Stimulated activated CD8-positive, alpha-beta memory T cell treated with anti-CD3 and anti-CD28 coated beads, Interleukin-7, amount 100 ng/mL, for 48 hours (primary cell): ENCODE measurements at regions not wholly inside any gene's neighbourhood (a gene's known extent, or its start where the extent isn't known, plus 50 kb on each side); places are given as distances from the start of the nearest gene placed in this dataset.

Source experiments
- DNase-seq, 2 donors: peaks; one replicate each; pipeline ENCODE4 v3.0.0-alpha.2; 2020; ENCODE audit warnings: low read depth in 1 of 2; ENCODE audit errors: extremely low read depth in 1 of 2

DNA sequence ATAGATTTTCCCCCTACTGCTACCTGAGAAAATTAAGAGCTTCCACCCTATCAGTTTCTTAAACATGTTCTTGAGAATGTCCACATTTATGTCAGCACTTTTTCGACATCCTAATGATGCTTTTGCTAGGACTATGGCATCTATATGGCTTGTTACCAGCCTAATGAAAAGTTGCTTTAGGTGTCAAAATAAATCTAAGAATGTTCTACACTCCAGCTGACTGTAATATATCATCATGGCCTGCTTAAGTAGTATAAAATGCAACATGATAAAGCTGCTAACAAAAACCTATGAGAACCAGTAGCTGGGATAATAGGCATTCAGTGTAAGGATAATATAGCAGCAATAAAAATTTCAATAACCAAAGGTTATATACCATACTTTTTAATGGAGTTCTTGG, 1983.5 kb upstream of the CELF4 start:
- DNase-seq = no peak

DNA sequence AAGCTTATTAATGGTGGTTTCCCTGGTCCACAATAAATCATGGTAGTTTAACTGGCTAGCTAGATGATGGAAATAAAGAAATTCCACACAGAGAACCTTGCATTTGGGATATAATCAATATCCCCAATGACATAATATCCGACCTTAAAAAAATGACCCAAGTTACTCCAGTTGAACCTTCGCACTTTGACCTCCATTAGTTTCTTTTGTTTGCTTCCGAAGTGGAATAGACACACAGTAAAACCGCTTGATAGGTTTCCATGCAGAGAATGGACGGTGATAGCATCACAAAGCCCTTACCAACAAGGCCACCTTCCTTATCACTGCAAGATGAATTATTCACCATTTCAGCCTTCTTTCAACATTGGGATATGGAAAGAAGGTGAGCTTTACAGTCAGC, 1966.1 kb upstream of the CELF4 start:
- DNase-seq = no peak

- DNase-seq = no peak
These were observed 1963.8 kb upstream of the CELF4 start for GRCh38 chr18:39529358-39529757.

DNA sequence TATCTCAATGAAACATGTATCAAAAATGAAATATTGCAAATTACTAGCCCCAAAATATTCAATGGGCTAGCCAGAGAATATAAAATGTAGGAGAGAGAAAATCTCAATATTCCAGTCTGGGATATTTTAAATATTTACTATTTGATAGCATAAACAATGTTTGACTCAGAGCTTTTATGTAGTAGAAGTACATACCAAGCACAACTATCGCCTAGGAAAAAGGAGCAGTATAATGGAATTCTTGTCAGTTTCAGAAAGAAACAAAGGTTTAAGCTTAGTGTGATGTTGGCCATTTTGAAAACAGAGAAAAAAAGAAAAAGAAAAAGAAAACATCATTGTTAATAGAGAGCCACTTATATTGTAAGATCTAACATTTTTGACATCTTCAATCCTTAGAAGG, 1961.9 kb upstream of the CELF4 start:
- no peak for DNase-seq

DNA sequence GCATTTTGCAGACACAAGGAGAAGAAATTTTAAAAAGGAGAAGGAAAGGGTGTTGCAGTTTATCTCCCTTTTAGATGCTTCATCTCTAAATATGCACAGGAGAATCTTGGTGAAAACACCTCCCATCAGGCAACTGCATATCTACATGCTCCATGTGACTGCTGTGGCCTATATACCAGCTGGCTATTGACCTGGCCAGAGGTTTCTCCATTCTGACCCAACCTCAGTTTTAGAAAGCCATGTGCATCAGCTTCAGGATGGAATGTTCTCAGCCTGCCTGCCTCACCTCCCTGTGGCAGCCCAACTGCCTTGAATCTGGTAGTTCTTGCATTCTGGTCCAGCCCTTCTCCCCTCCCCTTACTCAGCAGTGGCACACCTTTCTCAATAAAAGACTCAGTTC, 1958.8 kb upstream of the CELF4 start:
- DNase-seq = no peak

DNA sequence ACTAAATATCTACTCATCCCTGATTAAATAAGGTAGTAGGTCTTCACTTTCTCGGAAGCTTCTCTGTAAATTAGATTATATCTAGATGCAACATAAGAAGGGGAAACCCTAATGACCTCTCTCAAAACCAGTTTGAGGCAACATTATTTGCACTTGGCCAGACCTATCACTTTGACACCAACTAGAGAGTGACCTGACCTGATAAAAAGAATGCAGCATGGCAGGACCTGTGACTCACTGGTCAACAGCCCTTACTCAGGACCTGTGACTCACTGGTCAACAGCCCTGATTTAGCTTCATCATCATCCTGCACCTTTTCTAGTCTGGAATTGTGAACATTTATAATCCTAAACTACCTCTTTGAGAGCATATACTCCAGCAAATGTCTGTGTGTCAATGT, 1957.7 kb upstream of the CELF4 start:
- no peak for DNase-seq

DNA sequence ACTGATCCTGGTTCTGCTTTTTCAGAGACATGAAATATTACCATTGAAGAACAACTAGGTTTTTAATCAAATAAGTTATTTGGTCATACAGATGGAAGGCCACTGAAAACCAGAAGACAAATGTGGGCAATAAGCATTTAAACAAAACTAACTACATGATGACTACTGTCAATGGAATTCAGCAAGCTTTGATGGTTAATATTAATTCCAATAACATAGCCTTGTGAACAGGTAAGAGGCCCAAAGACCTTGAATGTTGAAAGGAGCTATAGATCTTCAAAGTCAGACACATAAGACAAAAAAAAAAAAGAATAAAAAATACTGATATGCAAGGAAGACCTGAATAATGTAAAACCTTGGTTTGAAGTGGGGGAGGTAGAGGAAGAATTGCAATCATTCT, 1955.6 kb upstream of the CELF4 start:
- DNase-seq = no peak

GRCh38 chr18:39519741-39520140, 1954.1 kb upstream of the CELF4 start:
- DNase-seq = no peak

DNA sequence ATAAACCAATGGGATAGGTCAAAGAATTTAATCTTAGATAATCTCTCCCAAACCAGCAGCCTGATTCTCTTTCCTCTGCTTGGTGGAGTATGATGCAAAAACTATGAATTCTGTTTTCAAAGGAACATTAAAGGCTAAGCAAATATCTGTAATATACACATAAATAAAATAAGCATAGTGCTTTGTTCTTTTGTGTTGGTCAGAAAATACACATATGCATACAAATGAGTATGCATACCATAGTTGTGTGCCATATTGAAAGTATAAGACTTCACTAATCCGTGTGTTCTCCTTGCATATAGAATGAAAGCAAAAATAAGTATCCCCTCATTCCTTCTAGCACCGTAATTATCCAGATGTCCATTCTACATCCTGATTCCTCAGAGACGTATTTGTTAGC, 1949.7 kb upstream of the CELF4 start:
- no peak for DNase-seq

DNA sequence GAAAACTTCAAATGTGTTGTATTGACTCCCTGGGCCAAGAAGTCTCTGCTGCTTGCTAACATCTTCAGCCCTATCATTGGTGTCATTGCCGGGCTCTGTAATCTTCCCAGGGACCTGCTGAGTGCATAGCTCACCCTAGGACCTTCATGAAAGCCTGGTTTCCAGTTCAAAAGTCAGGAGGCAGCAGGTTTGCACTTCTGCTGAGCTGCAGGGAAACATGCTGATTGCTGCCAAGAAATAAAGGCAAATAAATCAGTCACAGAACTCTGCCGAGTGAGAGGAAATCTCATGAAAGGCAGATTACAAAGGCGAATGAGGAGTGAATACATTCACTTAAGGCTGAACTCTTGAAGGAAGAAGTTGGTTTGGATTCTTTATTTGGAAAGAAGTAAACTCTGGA, 1947.6 kb upstream of the CELF4 start:
- DNase-seq = no peak

DNA sequence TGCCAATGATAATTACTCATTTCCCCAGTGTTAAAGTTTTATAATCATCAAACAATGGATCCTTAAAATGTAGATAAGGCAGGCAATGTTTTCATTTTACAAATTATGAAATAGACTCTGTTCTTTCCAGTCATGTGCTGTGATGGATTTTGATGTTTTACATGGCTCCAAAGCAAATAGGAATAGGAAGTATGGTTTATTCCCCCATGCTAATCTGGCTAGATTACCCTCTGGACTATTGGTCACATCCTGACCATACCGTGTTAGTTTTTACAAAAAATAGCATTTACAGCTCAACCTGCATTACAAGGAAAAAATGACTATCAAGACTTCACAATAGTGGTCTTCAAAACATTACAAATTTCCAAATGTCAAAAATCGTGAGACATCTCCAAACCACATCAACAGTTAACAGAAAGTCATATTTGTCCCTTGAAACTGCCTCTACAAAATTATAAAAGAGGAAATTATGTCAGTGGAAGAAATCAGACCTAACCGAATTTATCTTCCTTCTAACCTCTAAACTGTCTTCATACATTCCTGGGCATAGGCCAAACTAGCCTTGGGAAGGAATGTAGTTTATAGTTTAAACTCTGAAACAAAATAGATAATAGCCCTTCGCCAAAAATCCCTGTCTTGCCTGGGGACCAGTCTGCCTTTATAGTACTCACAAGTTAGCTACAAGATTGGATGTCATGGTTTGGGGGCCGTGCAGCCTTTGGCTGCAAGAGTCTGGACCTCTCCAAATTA, 1941.2 kb upstream of the CELF4 start:
- DNase-seq = no peak

DNA sequence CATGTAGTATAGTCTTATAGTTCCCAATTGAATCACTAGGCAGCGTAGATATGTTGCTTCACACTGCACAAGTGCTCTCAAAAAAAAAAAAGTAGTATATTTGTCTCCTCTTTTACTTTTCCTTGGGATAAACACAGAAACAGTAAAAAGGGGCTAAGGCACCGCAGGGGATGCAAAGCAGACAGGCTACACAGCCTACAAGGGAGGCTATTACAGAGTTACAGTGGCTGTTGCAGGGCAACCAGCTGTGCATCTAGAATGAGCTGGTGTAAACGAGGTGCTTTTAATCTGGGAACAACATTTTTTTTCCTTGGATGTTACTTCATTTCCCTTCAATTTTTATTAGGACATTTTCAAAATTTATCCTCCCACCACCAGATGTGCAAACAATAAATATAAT, 1934.7 kb upstream of the CELF4 start:
- no peak for DNase-seq

- no peak for DNase-seq
These were observed 1932.2 kb upstream of the CELF4 start for GRCh38 chr18:39497821-39498220.

GRCh38 chr18:39496986-39497385, 1931.4 kb upstream of the CELF4 start:
- DNase-seq = no peak

DNA sequence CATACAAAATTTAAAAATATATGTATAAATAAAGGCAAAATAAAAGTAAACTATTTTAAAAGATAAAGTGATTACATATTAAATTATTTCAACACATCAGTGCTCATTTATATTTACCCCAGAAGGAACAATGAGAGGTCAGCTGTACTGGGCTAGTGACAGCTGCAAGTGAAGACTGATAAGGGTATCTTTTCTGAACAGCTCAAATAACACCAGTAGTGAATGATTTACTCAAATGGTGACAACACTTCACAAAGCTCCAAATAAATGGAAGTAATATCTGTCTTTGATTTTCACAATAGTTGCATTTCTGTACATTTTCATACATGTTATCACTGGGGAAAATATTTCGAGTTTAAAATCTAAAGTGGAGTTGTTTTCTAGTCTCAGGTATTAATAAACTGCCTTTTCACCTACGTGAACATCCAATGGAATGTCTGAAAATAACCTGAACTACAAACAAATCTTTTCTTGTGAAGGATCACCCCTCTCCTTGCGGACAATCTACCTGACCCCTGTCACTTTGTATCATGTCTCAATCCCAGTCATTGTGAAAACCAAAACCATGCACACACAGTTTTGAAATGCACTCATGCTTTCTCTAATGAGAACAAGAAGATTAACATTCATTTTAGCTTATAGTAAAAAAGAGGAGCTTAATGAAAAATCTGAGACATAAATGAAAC, 1928.8 kb upstream of the CELF4 start:
- DNase-seq = no peak

GRCh38 chr18:39491408-39491807, 1925.8 kb upstream of the CELF4 start:
- no peak for DNase-seq

DNA sequence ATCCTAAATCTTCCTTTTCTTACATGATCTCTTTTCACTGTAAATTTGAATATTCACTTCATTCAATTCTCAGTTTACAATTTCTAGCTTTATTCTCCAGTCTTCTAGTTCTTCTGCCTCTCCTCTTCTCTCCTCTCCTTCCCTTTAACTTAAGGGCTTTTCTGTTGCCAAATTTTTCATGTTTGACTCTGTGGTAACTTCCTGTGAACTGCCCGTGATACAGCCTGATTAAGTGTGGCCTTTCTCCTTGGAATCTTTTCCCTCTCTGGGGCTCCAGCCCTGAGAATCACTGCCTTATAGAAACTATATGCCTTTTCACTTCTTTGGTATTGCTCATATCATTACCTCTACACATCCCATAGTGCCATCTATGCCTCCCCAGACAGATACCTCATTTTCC, 1923.8 kb upstream of the CELF4 start:
- no peak for DNase-seq

GRCh38 chr18:39487932-39488331, 1922.3 kb upstream of the CELF4 start:
- no peak for DNase-seq

- no peak for DNase-seq
These were observed 1920.7 kb upstream of the CELF4 start for GRCh38 chr18:39486268-39486667.

GRCh38 chr18:39485696-39486095, 1920.1 kb upstream of the CELF4 start:
- DNase-seq = no peak

DNA sequence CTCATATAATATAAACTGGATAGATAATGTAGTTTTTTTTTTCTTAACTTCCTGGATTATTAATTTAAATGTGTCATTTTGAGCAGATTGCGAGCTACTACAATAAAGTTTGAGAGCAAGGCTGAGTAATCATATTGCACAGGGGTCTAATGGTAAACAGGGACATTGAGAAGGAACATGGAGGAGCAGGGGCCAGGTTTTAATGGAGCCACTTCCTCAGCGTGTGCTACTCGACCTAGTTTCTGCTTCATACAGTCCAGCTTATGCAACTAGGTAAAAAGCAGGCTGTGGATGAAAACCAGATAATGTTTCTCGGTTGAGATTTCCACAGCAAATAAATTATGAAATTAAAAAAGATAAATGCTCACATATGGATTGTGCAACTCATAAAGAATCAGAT, 1915.7 kb upstream of the CELF4 start:
- no peak for DNase-seq

- no peak for DNase-seq
These were observed 1915.0 kb upstream of the CELF4 start for GRCh38 chr18:39480494-39481195.
